DND-41 (cell line): ENCODE measurements at regions not wholly inside any gene's neighbourhood (a gene's known extent, or its start where the extent isn't known, plus 50 kb on each side); places are given as distances from the start of the nearest gene placed in this dataset.

ENCODE experiments used
- ATAC-seq: fragments of 200-7000 bp; cut with Tn5 transposase; 3 replicates; pipeline ENCODE4 v1.9.1; 2021; ENCODE audit warnings: low read depth; ENCODE audit not compliant: insufficient read depth
- DNase-seq: peaks from one replicate; pipeline ENCODE4 v3.0.0-alpha.2; 2020
- H2AFZ ChIP-seq: 2 replicates; pipeline ENCODE4 v1.6.0; 2012; ENCODE audit warnings: low read depth, low read length
- H3K27ac ChIP-seq: 2 replicates; pipeline ENCODE4 v1.5.1; 2012; ENCODE audit warnings: low read length, inconsistent platforms
- H3K27me3 ChIP-seq: fragments of 200-600 bp; sonication (generic); 2 replicates; pipeline ENCODE4 v1.6.0; 2012; ENCODE audit warnings: low read length, mild to moderate bottlenecking, inconsistent platforms; ENCODE audit not compliant: insufficient read depth, poor library complexity
- H3K36me3 ChIP-seq: 2 replicates; pipeline ENCODE4 v1.5.1; 2012; ENCODE audit warnings: low read length, inconsistent platforms; ENCODE audit not compliant: insufficient read depth
- H3K4me1 ChIP-seq: 2 replicates; pipeline ENCODE4 v1.5.1; 2012; ENCODE audit warnings: mild to moderate bottlenecking, low read length; ENCODE audit not compliant: insufficient read depth
- H3K4me2 ChIP-seq: 2 replicates; pipeline ENCODE4 v1.6.0; 2012; ENCODE audit warnings: mild to moderate bottlenecking, moderate library complexity, low read length, inconsistent platforms; ENCODE audit not compliant: insufficient read depth
- H3K4me3 ChIP-seq, 2 experiments: fragments of 200-600 bp in 1 of 2; shearing (Covaris generic) in 1 of 2; 2 replicates each; pipeline ENCODE4 v1.5.1; 2012 to 2016; ENCODE audit warnings: inconsistent platforms in 2 of 2, low read length in 2 of 2, mild to moderate bottlenecking in 2 of 2, low read depth in 1 of 2, moderate library complexity in 1 of 2
- H3K79me2 ChIP-seq: 2 replicates; pipeline ENCODE4 v1.6.0; 2012; ENCODE audit warnings: low read length, inconsistent platforms; ENCODE audit not compliant: insufficient read depth
- H3K9ac ChIP-seq: 2 replicates; pipeline ENCODE4 v1.6.0; 2012; ENCODE audit warnings: low read depth, mild to moderate bottlenecking, inconsistent platforms, low read length, moderate library complexity
- H3K9me3 ChIP-seq: 2 replicates; pipeline ENCODE4 v1.5.1; 2012; ENCODE audit warnings: low read length, moderate library complexity, mild to moderate bottlenecking, inconsistent platforms; ENCODE audit not compliant: insufficient read depth, severe bottlenecking
- H4K20me1 ChIP-seq: 2 replicates; pipeline ENCODE4 v1.6.0; 2012; ENCODE audit warnings: low read length; ENCODE audit not compliant: insufficient read depth
- EZH2 ChIP-seq: IDR thresholded peaks from 3 replicates; pipeline ENCODE4 v1.6.1; 2012; ENCODE audit warnings: borderline replicate concordance, low read depth, mild to moderate bottlenecking, moderate library complexity, low read length, inconsistent platforms; ENCODE audit not compliant: severe bottlenecking
- TF ChIP-seq, protein P1 (sequence below): IDR thresholded peaks from 2 replicates; pipeline ENCODE4 v1.5.1; 2012; ENCODE audit warnings: borderline replicate concordance, low read length, moderate library complexity, mild to moderate bottlenecking; ENCODE audit not compliant: poor library complexity, severe bottlenecking; ENCODE audit errors: extremely low read depth

DNA sequence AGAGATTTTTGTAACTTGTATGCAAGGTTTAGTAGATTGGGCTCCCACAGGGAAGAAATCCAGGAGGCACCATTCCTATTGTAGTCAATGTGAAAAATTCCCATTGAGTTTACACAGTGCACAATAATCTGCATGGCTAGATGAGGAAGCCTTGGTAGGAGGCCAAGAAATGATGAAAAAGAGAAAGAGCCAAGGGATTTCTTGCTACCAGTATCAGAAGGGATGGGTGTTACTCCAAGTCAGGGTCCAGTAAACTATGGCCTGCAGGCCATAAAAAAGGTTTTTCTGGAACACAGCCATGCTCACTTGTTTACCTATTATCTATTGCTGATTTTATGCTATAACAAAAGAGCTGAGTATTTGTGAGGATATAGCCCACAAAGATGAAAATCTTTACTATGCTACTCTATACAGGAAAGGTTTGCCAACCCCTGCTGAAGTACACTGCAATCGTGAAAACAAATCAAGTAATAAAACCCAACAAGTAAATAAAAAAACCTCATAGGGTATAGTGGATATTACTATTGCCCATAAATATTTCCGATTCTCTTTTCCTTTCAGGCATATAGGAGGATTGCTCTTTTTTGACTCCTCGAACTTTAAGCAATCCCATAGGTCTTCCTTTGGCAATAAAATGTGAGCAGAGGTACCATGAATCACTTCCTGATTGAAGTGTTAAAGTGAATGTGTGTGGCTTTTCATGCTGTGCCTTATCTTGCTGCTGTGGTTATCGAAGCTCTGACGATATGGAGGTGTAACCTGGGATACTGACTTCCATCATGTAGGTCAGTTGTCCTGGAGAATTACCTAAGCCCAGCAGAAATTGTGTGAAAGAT, 256.3 kb upstream of the MAGI2 start:
- Histone ChIP-seq H3K4me2 (no peak overlapping the region), H3K27me3 (no peaks in the 10 kb centered on the region), H3K27ac (no peak overlapping the region), H4K20me1 (no peaks in the 10 kb centered on the region), H3K9me3 (no peaks in the 10 kb centered on the region), H3K36me3 (no peaks in the 10 kb centered on the region), H2AFZ (no peak overlapping the region), H3K4me1 (no peaks in the 10 kb centered on the region), H3K79me2 (no peaks in the 10 kb centered on the region), H3K9ac (no peak overlapping the region), H3K4me3 (no peak overlapping the region)
- DNase-seq, result no peak
- ATAC-seq, result no peak
- TF ChIP-seq, protein P1, sequence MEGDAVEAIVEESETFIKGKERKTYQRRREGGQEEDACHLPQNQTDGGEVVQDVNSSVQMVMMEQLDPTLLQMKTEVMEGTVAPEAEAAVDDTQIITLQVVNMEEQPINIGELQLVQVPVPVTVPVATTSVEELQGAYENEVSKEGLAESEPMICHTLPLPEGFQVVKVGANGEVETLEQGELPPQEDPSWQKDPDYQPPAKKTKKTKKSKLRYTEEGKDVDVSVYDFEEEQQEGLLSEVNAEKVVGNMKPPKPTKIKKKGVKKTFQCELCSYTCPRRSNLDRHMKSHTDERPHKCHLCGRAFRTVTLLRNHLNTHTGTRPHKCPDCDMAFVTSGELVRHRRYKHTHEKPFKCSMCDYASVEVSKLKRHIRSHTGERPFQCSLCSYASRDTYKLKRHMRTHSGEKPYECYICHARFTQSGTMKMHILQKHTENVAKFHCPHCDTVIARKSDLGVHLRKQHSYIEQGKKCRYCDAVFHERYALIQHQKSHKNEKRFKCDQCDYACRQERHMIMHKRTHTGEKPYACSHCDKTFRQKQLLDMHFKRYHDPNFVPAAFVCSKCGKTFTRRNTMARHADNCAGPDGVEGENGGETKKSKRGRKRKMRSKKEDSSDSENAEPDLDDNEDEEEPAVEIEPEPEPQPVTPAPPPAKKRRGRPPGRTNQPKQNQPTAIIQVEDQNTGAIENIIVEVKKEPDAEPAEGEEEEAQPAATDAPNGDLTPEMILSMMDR, result no peak
- TF ChIP-seq EZH2, result no peak

DNA sequence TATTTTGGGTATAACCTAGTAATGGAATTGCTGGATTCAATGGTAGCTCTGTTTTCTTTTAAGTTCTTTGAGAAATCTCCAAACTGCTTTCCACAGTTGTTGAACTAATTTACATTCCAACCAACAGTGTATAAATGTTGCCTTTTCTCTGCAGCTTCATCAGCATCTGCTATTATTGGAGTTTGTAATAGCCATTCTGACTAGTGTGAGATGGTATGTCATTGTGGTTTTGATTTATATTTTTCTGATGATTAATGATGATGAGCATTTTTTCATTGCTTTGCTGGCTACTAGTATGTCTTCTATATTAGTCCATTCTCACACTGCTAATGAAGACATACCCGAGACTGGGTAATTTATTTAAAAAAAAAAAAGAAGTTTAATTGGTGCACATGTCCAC, 248.6 kb upstream of the MAGI2 start:
- Histone ChIP-seq H4K20me1 (no peaks in the 10 kb centered on the region), H3K4me3 (no peak overlapping the region), H3K36me3 (no peaks in the 10 kb centered on the region), H3K9me3 (no peaks in the 10 kb centered on the region), H3K27ac (no peak overlapping the region), H3K9ac (no peak overlapping the region), H3K79me2 (no peaks in the 10 kb centered on the region), H3K27me3 (no peaks in the 10 kb centered on the region), H3K4me2 (no peak overlapping the region), H2AFZ (no peak overlapping the region), H3K4me1 (no peaks in the 10 kb centered on the region)
- TF ChIP-seq, protein P1, result no peak
- no peak for TF ChIP-seq EZH2
- no peak for DNase-seq
- ATAC-seq, result no peak

DNA sequence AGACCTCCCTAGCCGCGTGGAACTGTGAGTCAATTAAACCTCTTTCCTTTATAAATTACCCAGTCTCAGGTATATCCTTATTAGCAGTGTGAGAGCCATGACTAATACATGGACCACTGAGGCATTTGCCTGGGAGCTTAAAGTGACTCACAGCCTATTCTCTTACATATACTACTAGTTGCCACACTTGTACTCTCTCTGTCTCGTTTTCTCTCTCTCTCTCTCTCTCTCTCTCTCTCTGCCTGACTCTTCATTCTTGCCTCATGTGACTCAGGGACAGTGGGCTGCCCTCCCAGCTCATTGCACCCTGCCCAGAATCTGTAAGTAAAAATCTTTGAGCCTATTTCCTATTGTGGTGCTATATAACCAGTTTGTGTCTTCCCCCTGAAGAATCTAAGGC, 238.5 kb upstream of the MAGI2 start:
- Histone ChIP-seq H3K27ac (no peak overlapping the region), H3K9me3 (no peaks in the 10 kb centered on the region), H3K4me2 (no peak overlapping the region), H3K36me3 (no peaks in the 10 kb centered on the region), H3K4me3 (no peak overlapping the region), H3K9ac (no peak overlapping the region), H3K79me2 (no peaks in the 10 kb centered on the region), H4K20me1 (no peaks in the 10 kb centered on the region), H2AFZ (no peak overlapping the region), H3K4me1 (no peaks in the 10 kb centered on the region), H3K27me3 (no peaks in the 10 kb centered on the region)
- no peak for DNase-seq
- no peak for TF ChIP-seq EZH2
- TF ChIP-seq, protein P1, result no peak
- no peak for ATAC-seq
